ENCODE measurements at regions not wholly inside any gene's neighbourhood (a gene's known extent, or its start where the extent isn't known, plus 50 kb on each side); places are given as distances from the start of the nearest gene placed in this dataset.

DNA sequence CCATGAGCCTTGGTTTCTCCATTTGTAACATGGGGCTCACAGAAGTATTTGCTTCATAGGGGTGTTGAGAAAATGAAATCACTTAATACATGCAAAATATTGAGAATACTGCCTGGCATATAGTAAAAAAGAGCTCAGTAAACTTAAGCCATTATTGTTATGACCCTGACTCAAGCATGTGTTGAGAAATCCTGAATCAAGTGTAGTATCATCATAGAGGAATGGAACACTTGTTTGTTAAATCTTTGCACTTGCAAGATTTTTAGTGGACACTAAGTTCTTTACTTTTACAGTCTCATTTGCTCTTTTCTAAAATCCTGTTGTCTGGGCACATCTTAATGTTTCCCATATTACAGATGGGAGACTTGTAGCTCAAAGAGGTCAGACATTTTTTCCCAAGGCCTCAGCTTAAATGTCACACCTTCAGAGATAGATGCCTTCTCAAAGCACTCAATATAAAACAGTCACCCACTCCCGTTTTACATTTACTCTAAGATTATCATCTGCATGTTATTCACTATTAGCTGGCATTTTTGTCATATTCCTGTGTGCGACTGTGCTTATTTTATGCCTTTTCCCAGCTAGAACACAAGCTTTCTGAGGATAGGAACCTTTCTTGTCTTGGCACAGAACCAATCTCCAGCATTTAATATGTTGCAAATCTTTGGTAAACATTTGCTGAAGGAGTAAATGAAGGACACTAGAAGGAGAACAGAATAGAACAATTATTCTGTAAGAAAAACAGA is 250.0 kb upstream of the TNC start:
- H3K4me1 ChIP-seq (ENCODE audit: control insufficient read depth, insufficient read depth, low read length), result peaks cover 16% of the 10 kb centered on the region; the same call in 1 of the 2 replicates
- H3K27me3 ChIP-seq (ENCODE audit: control insufficient read depth, insufficient read depth, low read length), result no peaks in the 10 kb centered on the region
- H3K36me3 ChIP-seq (ENCODE audit: control insufficient read depth, insufficient read depth, low read length), result no peaks in the 10 kb centered on the region
- H3K9ac ChIP-seq (ENCODE audit: low read length), result no peak overlapping the region
- peaks cover 3% of the 10 kb centered on the region; the same call in 1 of the 2 replicates for H3K9me3 ChIP-seq (ENCODE audit: control insufficient read depth, insufficient read depth, low read depth, low read length)
- no peak overlapping the region for H3K4me3 ChIP-seq (ENCODE audit: low read depth, low read length)
- no peak overlapping the region for H3K27ac ChIP-seq (ENCODE audit: low read depth, low read length)

DNA sequence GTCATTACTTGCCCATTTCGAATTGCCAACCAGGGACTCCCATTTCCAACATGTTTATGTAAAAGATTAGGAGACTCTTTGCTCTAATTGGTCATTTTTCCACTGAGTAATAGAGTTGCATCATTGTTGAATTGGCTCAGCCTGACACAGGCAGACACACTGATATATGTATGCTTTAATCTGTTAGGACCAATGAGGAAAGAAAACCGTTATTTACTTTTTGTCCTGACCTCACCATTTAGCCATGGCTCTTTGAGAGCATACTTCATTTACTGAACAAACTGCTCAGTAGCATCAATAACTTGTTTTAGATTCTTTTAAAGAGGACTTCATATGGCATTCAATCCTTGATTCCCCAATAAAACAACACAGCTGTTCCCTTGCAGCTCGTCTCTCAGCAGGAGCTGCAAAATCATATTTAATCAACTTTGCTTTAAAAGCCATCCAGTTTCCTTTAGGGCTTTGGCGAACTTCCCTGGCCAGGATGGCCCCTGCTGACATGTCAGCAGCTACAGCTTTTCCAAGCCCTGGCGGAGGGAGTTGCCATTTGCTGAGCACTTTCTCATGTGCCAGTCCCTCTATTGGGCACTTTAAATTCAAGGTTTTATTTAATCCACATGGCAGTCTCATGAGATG is 251.5 kb upstream of the TNC start:
- Histone ChIP-seq H3K36me3 (ENCODE audit: control insufficient read depth, insufficient read depth, low read length) (no peaks in the 10 kb centered on the region), H3K4me3 (ENCODE audit: low read depth, low read length) (no peak overlapping the region), H3K9me3 (ENCODE audit: control insufficient read depth, insufficient read depth, low read depth, low read length) (peaks cover 5% of the 10 kb centered on the region; the same call in 1 of the 2 replicates), H3K27ac (ENCODE audit: low read depth, low read length) (no peak overlapping the region), H3K27me3 (ENCODE audit: control insufficient read depth, insufficient read depth, low read length) (no peaks in the 10 kb centered on the region), H3K4me1 (ENCODE audit: control insufficient read depth, insufficient read depth, low read length) (peaks cover 20% of the 10 kb centered on the region; the same call in 1 of the 2 replicates), H3K9ac (ENCODE audit: low read length) (no peak overlapping the region)

DNA sequence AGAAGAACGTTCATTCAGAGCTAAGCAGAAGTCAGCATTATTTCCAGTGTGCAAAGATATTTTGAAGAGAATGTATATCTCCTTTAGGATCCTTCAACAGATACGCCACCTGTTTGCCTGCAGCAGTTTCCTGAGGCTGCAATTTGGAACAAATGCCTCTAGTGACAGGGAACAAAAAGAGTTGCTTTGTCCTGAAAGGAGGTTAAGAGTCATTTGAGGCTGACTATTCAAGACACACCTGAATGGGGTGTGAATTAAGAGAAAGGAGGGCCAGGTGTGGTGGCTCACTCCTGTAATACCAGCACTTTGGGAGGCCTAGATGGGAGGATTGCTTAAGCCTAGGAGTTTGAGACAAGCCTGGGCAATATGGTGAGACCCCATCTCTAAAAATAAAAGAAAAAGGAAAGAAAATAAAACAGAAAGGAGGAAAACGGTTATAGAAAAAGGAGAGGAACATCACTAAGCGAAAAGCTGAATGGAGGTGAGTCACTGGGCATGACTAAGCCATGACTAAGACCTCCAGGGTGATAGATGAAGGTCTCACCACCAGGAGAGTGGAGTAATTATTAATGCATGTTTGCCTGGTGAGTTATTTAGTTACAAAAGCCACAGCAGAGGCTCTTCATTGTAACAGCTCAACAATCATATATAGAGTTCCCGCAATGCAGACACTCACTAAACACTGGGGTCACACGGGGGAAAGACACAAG is 255.2 kb upstream of the TNC start:
- no peak overlapping the region for H3K27ac ChIP-seq (ENCODE audit: low read depth, low read length)
- no peak overlapping the region for H3K9ac ChIP-seq (ENCODE audit: low read length)
- no peak overlapping the region for H3K4me3 ChIP-seq (ENCODE audit: low read depth, low read length)

DNA sequence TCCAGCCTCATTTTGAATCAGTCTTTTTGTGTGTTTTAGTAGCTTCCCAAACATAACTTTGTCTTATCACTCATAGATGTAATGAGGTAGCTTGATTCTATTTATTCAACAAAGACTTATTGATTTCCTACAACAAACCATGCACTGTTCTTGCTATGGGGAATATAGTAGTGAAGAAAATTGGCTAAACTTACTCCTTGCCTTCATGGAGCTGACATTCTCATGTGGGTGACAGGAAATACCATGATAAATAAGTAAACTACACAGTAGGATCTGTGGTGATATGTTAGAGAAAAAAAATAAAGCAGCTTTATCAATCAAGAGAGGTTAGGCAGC is 255.7 kb upstream of the TNC start:
- Histone ChIP-seq H3K36me3 (ENCODE audit: control insufficient read depth, insufficient read depth, low read length) (no peaks in the 10 kb centered on the region), H3K27me3 (ENCODE audit: control insufficient read depth, insufficient read depth, low read length) (no peaks in the 10 kb centered on the region), H3K27ac (ENCODE audit: low read depth, low read length) (no peak overlapping the region), H3K9ac (ENCODE audit: low read length) (no peak overlapping the region), H3K9me3 (ENCODE audit: control insufficient read depth, insufficient read depth, low read depth, low read length) (peaks cover 7% of the 10 kb centered on the region; the same call in 1 of the 2 replicates), H3K4me3 (ENCODE audit: low read depth, low read length) (no peak overlapping the region), H3K4me1 (ENCODE audit: control insufficient read depth, insufficient read depth, low read length) (0 out of 2 replicates have a peak, but pooled peaks cover 12% of the 10 kb centered on the region)

More for the DNA sequence above, 255.2 kb upstream of the TNC start:
- Histone ChIP-seq H3K27me3 (ENCODE audit: control insufficient read depth, insufficient read depth, low read length) (no peaks in the 10 kb centered on the region), H3K9me3 (ENCODE audit: control insufficient read depth, insufficient read depth, low read depth, low read length) (peaks cover 5% of the 10 kb centered on the region; the same call in 1 of the 2 replicates), H3K36me3 (ENCODE audit: control insufficient read depth, insufficient read depth, low read length) (no peaks in the 10 kb centered on the region), H3K4me1 (ENCODE audit: control insufficient read depth, insufficient read depth, low read length) (peaks cover 12% of the 10 kb centered on the region; the same call in 1 of the 2 replicates)

DNA sequence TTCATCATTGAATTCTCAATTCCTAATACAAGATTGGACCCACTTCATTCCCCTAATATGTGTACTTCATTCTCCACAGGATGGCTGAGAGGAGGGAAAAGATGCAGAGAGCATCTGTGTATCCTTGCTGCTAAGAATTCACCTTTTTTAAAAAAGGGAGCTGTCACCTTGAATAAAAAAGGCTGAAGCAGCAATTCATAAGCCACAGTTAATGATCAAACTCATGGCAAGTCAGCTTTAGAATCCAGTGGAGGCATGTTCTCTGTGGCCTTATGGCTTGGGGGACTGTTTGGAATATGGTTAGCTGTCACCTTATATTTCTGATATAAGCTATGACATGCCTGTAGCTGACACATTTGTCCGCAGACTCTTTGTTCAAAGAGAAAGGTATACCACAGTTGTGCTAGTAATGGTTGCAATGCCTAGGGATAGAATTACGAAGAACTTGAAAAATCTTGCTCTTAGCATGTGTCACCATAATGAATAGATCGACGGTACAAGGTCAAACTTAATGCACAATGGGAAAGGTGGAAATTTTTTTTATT is 256.8 kb upstream of the TNC start:
- no peaks in the 10 kb centered on the region for H3K27me3 ChIP-seq (ENCODE audit: control insufficient read depth, insufficient read depth, low read length)
- H3K4me1 ChIP-seq (ENCODE audit: control insufficient read depth, insufficient read depth, low read length), result 0 out of 2 replicates have a peak, but pooled peaks cover 6% of the 10 kb centered on the region
- H3K4me3 ChIP-seq (ENCODE audit: low read depth, low read length), result no peak overlapping the region
- H3K9ac ChIP-seq (ENCODE audit: low read length), result no peak overlapping the region
- no peak overlapping the region for H3K27ac ChIP-seq (ENCODE audit: low read depth, low read length)
- peaks cover 14% of the 10 kb centered on the region; the same call in 1 of the 2 replicates for H3K9me3 ChIP-seq (ENCODE audit: control insufficient read depth, insufficient read depth, low read depth, low read length)
- H3K36me3 ChIP-seq (ENCODE audit: control insufficient read depth, insufficient read depth, low read length), result no peaks in the 10 kb centered on the region

DNA sequence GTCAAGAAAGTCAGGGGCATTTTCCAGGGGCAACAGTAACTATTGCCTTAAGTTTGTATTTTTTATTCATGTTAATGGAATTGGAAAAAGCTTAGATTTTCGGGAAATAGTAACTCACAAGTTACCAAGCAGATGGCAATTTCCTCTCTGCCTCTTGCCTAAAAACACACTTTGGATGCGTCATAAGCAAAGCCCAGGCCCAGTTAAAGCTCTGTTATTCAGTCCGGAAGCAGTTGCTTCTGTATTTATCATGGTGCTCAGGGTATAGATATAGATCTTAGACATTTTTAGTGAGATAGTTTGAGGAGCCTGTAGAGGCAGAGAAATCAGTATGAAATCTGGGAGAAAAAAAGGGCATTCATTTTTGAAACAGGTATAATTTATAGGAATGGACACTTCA is 260.3 kb upstream of the TNC start:
- Histone ChIP-seq H3K4me3 (ENCODE audit: low read depth, low read length) (no peak overlapping the region), H3K9ac (ENCODE audit: low read length) (no peak overlapping the region), H3K4me1 (ENCODE audit: control insufficient read depth, insufficient read depth, low read length) (0 out of 2 replicates have a peak, but pooled peaks cover under 1% of the 10 kb centered on the region), H3K36me3 (ENCODE audit: control insufficient read depth, insufficient read depth, low read length) (no peaks in the 10 kb centered on the region), H3K27ac (ENCODE audit: low read depth, low read length) (no peak overlapping the region), H3K9me3 (ENCODE audit: control insufficient read depth, insufficient read depth, low read depth, low read length) (peaks cover 40% of the 10 kb centered on the region), H3K27me3 (ENCODE audit: control insufficient read depth, insufficient read depth, low read length) (no peaks in the 10 kb centered on the region)

DNA sequence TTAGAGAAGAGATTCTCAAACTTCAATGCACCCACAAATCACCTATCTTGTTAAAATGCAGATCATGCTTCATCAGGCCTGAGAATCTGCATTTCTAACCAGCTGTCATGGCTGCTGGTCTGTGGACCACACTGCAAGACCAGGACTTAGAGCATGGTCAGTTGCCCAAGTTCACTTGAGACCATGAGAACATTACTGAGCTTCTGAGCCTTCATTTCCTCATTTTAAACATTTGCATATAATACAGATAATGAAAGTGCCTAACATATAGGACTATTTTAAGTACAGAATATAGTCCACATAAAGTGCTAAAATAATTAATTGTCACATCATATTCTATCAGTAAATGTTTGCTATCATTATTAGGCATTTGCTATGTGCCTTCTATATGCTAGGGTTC is 260.8 kb upstream of the TNC start:
- H3K27me3 ChIP-seq (ENCODE audit: control insufficient read depth, insufficient read depth, low read length), result no peaks in the 10 kb centered on the region
- peaks cover 45% of the 10 kb centered on the region for H3K9me3 ChIP-seq (ENCODE audit: control insufficient read depth, insufficient read depth, low read depth, low read length)
- no peak overlapping the region for H3K27ac ChIP-seq (ENCODE audit: low read depth, low read length)
- no peak overlapping the region for H3K9ac ChIP-seq (ENCODE audit: low read length)
- no peaks in the 10 kb centered on the region for H3K4me1 ChIP-seq (ENCODE audit: control insufficient read depth, insufficient read depth, low read length)
- no peak overlapping the region for H3K4me3 ChIP-seq (ENCODE audit: low read depth, low read length)
- no peaks in the 10 kb centered on the region for H3K36me3 ChIP-seq (ENCODE audit: control insufficient read depth, insufficient read depth, low read length)

DNA sequence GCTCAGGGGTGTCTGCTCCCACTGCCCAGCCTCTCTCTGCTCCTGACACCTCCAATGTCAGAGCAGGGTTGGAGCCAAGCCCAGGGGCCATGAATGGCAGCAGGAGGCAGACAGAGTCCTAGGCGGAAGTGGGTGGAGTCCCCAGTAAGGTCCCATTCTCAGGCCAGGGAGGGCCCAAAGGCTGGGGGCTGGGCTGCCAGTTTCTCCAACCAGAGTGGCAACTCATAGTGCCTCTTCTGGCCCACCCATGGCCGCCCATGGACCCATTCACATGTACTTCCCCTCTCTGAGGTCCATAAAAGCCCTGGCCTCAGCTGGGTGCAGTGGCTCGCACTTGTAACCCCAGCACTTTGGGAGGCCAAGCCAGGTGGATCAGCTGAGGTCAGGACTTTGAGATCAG is 261.8 kb upstream of the TNC start:
- no peak overlapping the region for H3K27ac ChIP-seq (ENCODE audit: low read depth, low read length)
- H3K4me3 ChIP-seq (ENCODE audit: low read depth, low read length), result no peak overlapping the region
- H3K27me3 ChIP-seq (ENCODE audit: control insufficient read depth, insufficient read depth, low read length), result no peaks in the 10 kb centered on the region
- H3K9me3 ChIP-seq (ENCODE audit: control insufficient read depth, insufficient read depth, low read depth, low read length), result peaks cover 45% of the 10 kb centered on the region
- H3K4me1 ChIP-seq (ENCODE audit: control insufficient read depth, insufficient read depth, low read length), result no peaks in the 10 kb centered on the region
- no peaks in the 10 kb centered on the region for H3K36me3 ChIP-seq (ENCODE audit: control insufficient read depth, insufficient read depth, low read length)
- H3K9ac ChIP-seq (ENCODE audit: low read length), result no peak overlapping the region

DNA sequence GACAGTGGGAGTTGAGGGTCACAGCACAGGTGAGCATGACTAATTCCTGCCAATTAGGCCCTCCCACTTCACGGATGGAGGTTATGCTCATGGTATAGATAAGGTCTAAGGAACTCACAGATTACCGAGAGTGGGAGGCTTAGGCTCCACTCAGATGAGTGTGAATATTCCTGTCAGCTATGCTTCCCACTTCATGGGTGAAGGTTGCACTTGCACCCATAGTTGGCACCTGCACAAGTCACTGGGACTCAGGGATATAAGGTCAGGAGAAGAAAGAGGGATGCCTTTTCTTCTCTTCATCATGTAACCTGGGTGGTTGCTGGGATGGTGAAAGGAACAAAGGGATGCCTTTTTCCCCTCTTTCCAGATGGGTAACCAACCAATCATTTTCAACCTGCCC is 264.9 kb upstream of the TNC start:
- H3K4me3 ChIP-seq (ENCODE audit: low read depth, low read length), result no peak overlapping the region
- H3K27me3 ChIP-seq (ENCODE audit: control insufficient read depth, insufficient read depth, low read length), result no peaks in the 10 kb centered on the region
- peaks cover 48% of the 10 kb centered on the region for H3K9me3 ChIP-seq (ENCODE audit: control insufficient read depth, insufficient read depth, low read depth, low read length)
- no peaks in the 10 kb centered on the region for H3K4me1 ChIP-seq (ENCODE audit: control insufficient read depth, insufficient read depth, low read length)
- no peak overlapping the region for H3K9ac ChIP-seq (ENCODE audit: low read length)
- no peak overlapping the region for H3K27ac ChIP-seq (ENCODE audit: low read depth, low read length)
- no peaks in the 10 kb centered on the region for H3K36me3 ChIP-seq (ENCODE audit: control insufficient read depth, insufficient read depth, low read length)

DNA sequence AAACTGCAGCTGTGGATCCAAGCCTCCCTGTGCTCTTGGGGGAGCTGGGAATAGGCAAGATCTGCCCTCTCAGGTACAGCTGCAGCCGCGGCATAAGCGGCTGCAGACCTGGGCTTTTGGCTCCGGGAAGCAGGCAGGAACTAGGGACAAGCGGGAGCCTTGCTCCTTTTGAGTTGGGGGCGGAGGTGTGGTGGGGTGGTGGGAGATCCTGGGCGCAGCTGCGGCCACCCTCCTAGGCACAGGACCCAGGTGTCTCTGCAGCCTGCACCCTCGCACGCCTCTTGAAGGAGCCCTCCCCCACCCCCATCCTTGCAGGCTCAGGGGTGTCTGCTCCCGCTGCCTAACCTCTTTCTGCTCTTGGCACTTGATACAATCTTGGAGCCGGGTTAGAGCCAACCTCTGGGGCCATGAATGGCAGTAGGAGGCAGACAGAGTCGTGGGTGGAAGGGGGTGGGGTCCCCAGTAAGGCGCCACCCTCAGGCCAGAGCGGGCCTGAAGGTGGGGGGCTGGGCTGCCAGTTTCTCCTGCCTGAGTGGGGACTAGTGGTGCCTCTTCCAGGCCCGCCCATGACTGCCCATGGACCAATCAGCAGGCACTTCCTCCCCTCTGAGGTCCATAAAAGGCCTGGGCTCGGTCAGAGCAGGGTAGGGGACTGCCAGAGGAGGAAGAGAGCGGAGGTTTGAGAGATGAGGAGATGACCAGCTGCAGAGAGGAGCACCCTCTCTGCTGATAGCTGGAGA is 267.6 kb upstream of the TNC start:
- Histone ChIP-seq H3K4me3 (ENCODE audit: low read depth, low read length) (no peak overlapping the region), H3K4me1 (ENCODE audit: control insufficient read depth, insufficient read depth, low read length) (no peaks in the 10 kb centered on the region), H3K27me3 (ENCODE audit: control insufficient read depth, insufficient read depth, low read length) (no peaks in the 10 kb centered on the region), H3K9ac (ENCODE audit: low read length) (no peak overlapping the region), H3K36me3 (ENCODE audit: control insufficient read depth, insufficient read depth, low read length) (no peaks in the 10 kb centered on the region), H3K27ac (ENCODE audit: low read depth, low read length) (no peak overlapping the region), H3K9me3 (ENCODE audit: control insufficient read depth, insufficient read depth, low read depth, low read length) (peaks cover 32% of the 10 kb centered on the region)

All from HUES6 (cell line).